HCT116 (cell line): ENCODE measurements at regions not wholly inside any gene's neighbourhood (a gene's known extent, or its start where the extent isn't known, plus 50 kb on each side); places are given as distances from the start of the nearest gene placed in this dataset.

Source experiments
- ATAC-seq: fragments of 200-7000 bp; cut with Tn5 transposase; 2 replicates; pipeline ENCODE4 v1.9.1; 2020; ENCODE audit warnings: mild to moderate bottlenecking, moderate library complexity
- BruUV-seq: library from RNA; stranded (reverse); fragments of 400-500 nt; replicated peaks from 2 replicates; lab custom pipeline; 2021; lab: Mats Ljungman, UMichigan
- CTCF ChIA-PET: fragments of 300-600 bp; sonication (Branson Sonifier 250); formaldehyde crosslinking; loops from one replicate; lab custom pipeline; 2021; ENCODE audit warnings: antibody characterized with exemption; lab: Charles Lee
- POLR2A ChIA-PET: fragments of 300-600, 350-600 bp; sonication (Branson Sonifier 250); formaldehyde crosslinking; loops from one replicate; lab custom pipeline; 2021; ENCODE audit warnings: antibody characterized with exemption; lab: Charles Lee
- RAD21 ChIA-PET, 2 experiments: fragments of 300-600 bp; sonication (Branson Sonifier 250); formaldehyde crosslinking; loops; one replicate each; lab custom pipeline; 2023; ENCODE audit warnings: low total read pairs in 2 of 2; ENCODE audit not compliant: uncharacterized antibody in 2 of 2, unreplicated experiment in 2 of 2, low non-redundant PET in 1 of 2; lab: Charles Lee
- DNase-seq: peaks from one replicate; pipeline ENCODE4 v3.0.0-alpha.2; 2010; ENCODE audit warnings: low read depth, low spot score
- H2AFZ ChIP-seq: fragments of 200-600 bp; shearing (Covaris generic), sonication (generic); 2 replicates; pipeline ENCODE4 v1.6.1; 2017; ENCODE audit warnings: low read depth, mixed run types, mixed read lengths, antibody characterized with exemption, low read length; ENCODE audit not compliant: poor library complexity, severe bottlenecking
- H3K27ac ChIP-seq: 2 replicates; pipeline ENCODE4 v1.5.1; 2012; ENCODE audit warnings: low read depth, low read length
- H3K27me3 ChIP-seq: fragments of 200-600 bp; sonication (generic); 2 replicates; pipeline ENCODE4 v1.6.1; 2016; ENCODE audit warnings: mixed run types, low read length, mixed read lengths; ENCODE audit not compliant: insufficient read depth
- H3K36me3 ChIP-seq, 2 experiments: fragments of 200-500 bp in 1 of 2; fragments of 200-600 bp in 1 of 2; sonication (Bioruptor generic) in 1 of 2; sonication (generic) in 1 of 2; 2 replicates each; pipeline versions ENCODE4 v1.5.1 to v1.6.1; 2014 to 2016; ENCODE audit warnings: low read length in 2 of 2, inconsistent platforms in 1 of 2, mixed read lengths in 1 of 2, mixed run types in 1 of 2; ENCODE audit not compliant: insufficient read depth in 2 of 2, control insufficient read depth in 1 of 2
- H3K4me1 ChIP-seq, 2 experiments: fragments of 200-600 bp in 1 of 2; sonication (generic) in 1 of 2; 2 replicates each; pipeline versions ENCODE4 v1.5.1 to v1.6.1; 2012 to 2017; ENCODE audit warnings: low read length in 2 of 2, inconsistent platforms in 1 of 2, mild to moderate bottlenecking in 1 of 2, mixed read lengths in 1 of 2, mixed run types in 1 of 2, moderate library complexity in 1 of 2; ENCODE audit not compliant: insufficient read depth in 2 of 2, control insufficient read depth in 1 of 2
- H3K4me2 ChIP-seq: fragments of 200-600 bp; sonication (generic); 2 replicates; pipeline ENCODE4 v1.6.1; 2017; ENCODE audit warnings: mixed run types, low read length, mixed read lengths
- H3K4me3 ChIP-seq, 2 experiments: fragments of 200-600 bp in 1 of 2; sonication (generic) in 1 of 2; replicated peaks in 1 of 2; 2 replicates each; pipeline ENCODE4 v1.5.1; 2011 to 2016; ENCODE audit warnings: low read length in 2 of 2, control low read depth in 1 of 2, low read depth in 1 of 2, mild to moderate bottlenecking in 1 of 2, mixed read lengths in 1 of 2, mixed run types in 1 of 2
- H3K79me2 ChIP-seq: fragments of 200-600 bp; sonication (generic); 2 replicates; pipeline ENCODE4 v1.6.1; 2017; ENCODE audit warnings: mild to moderate bottlenecking, mixed run types, low read length, moderate library complexity, mixed read lengths; ENCODE audit not compliant: insufficient read depth
- H3K9ac ChIP-seq: fragments of 200-600 bp; sonication (generic); 2 replicates; pipeline ENCODE4 v1.6.1; 2016; ENCODE audit warnings: low read length, mixed read lengths
- H3K9me2 ChIP-seq: fragments of 200-600 bp; sonication (generic), shearing (Covaris generic); 2 replicates; pipeline ENCODE4 v1.6.1; 2017; ENCODE audit warnings: mixed run types, mild to moderate bottlenecking, moderate library complexity; ENCODE audit not compliant: insufficient read depth
- H3K9me3 ChIP-seq, 2 experiments: fragments of 200-500 bp in 1 of 2; fragments of 200-600 bp in 1 of 2; sonication (Bioruptor generic) in 1 of 2; sonication (generic) in 1 of 2; 2 replicates each; pipeline ENCODE4 v1.6.1; 2014 to 2017; ENCODE audit warnings: low read length in 2 of 2, mixed read lengths in 2 of 2, inconsistent platforms in 1 of 2, low read depth in 1 of 2, mild to moderate bottlenecking in 1 of 2, mixed run types in 1 of 2, moderate library complexity in 1 of 2; ENCODE audit not compliant: control insufficient read depth in 1 of 2, insufficient read depth in 1 of 2
- H4K20me1 ChIP-seq: fragments of 200-600 bp; sonication (generic), shearing (Covaris generic); 2 replicates; pipeline ENCODE4 v1.6.1; 2017; ENCODE audit warnings: mixed run types, mild to moderate bottlenecking, moderate library complexity; ENCODE audit not compliant: insufficient read depth
- CBX3 ChIP-seq: IDR thresholded peaks from 2 replicates; pipeline ENCODE4 v1.6.1; 2012; ENCODE audit warnings: low read depth
- EGR1 ChIP-seq: IDR thresholded peaks from 2 replicates; pipeline ENCODE4 v1.6.1; 2012; ENCODE audit warnings: low read depth
- ELF1 ChIP-seq: IDR thresholded peaks from 2 replicates; pipeline ENCODE4 v1.6.1; 2012; ENCODE audit warnings: low read depth, borderline replicate concordance
- EZH2 ChIP-seq: fragments of 200-600 bp; sonication (generic); IDR thresholded peaks from 2 replicates; pipeline ENCODE4 v1.6.1; 2017; ENCODE audit warnings: antibody characterized with exemption, mixed run types
- EZH2phosphoT487 ChIP-seq: fragments of 200-600 bp; IDR thresholded peaks from 2 replicates; pipeline ENCODE4 v1.6.1; 2018; ENCODE audit warnings: antibody characterized with exemption, borderline replicate concordance
- FOSL1 ChIP-seq: IDR thresholded peaks from 2 replicates; pipeline ENCODE4 v1.6.1; 2012; ENCODE audit warnings: low read depth
- JUND ChIP-seq: IDR thresholded peaks from 2 replicates; pipeline ENCODE4 v1.6.1; 2012
- SIN3A ChIP-seq: IDR thresholded peaks from 2 replicates; pipeline ENCODE4 v1.6.1; 2012; ENCODE audit warnings: low read depth
- SP1 ChIP-seq: IDR thresholded peaks from 2 replicates; pipeline ENCODE4 v1.6.1; 2012; ENCODE audit warnings: low read depth
- YY1 ChIP-seq: IDR thresholded peaks from 2 replicates; pipeline ENCODE4 v1.6.1; 2011; ENCODE audit warnings: low read length, low read depth, moderate library complexity, mild to moderate bottlenecking; ENCODE audit not compliant: insufficient replicate concordance; ENCODE audit errors: extremely low read depth
- ZFX ChIP-seq: fragments of 450-650 bp; IDR thresholded peaks from 2 replicates; pipeline ENCODE4 v1.6.1; 2017
- ZNF274 ChIP-seq: fragments of 200-500 bp; sonication (Bioruptor generic); IDR thresholded peaks from 2 replicates; pipeline ENCODE4 v1.6.1; 2014; ENCODE audit warnings: mild to moderate bottlenecking, low read depth, low read length, inconsistent platforms
- intact Hi-C: fragments of 100-400 bp; cut with micrococcal nuclease; formaldehyde crosslinking; loops from 2 replicates; pipeline ENCODE4 v1.10.0; 2022
- TF ChIP-seq, protein P1 (sequence below): IDR thresholded peaks from 2 replicates; pipeline ENCODE4 v1.6.1; 2012; ENCODE audit warnings: low read depth
- TF ChIP-seq, protein P2 (sequence below), 3 experiments: fragments of 200-600 bp in 1 of 3; sonication (generic) in 1 of 3; IDR thresholded peaks in 2 of 3; conservative IDR thresholded peaks in 1 of 3; 2 replicates each; pipeline ENCODE4 v1.5.1; 2012 to 2017; ENCODE audit warnings: low read depth in 2 of 3, low read length in 2 of 3, antibody characterized with exemption in 1 of 3, borderline replicate concordance in 1 of 3, control low read depth in 1 of 3, mild to moderate bottlenecking in 1 of 3, mixed read lengths in 1 of 3, mixed run types in 1 of 3, moderate library complexity in 1 of 3; ENCODE audit not compliant: insufficient read depth in 1 of 3
- TF ChIP-seq, protein P3 (sequence below): IDR thresholded peaks from 2 replicates; pipeline ENCODE4 v1.6.1; 2012
- TF ChIP-seq, protein P4 (sequence below): IDR thresholded peaks from 2 replicates; pipeline ENCODE4 v1.6.1; 2012

DNA sequence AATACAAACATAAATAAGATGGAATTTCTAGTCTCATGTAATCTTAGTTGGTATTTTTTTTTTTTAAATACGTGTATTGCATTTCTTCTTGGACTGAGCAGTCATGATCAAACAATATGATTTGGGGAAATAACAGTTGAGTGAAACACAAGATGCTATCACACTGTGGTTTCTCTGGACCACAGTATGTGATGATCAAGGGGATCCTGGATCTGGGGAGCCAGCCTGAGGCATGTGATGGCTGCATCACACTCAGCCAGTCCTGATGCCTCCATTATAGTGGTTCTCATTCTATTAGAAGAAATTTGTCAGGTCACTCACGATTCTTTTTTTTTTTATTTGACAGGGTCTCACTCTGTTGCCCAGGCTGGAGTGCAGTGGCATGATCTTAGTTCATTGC, 495.9 kb upstream of the POT1 start:
- intact Hi-C loops = no loop called here
- Histone ChIP-seq H3K27me3 (no peaks in the 10 kb centered on the region), H2AFZ (no peak overlapping the region), H3K4me2 (no peak overlapping the region), H3K36me3 (no peaks in the 10 kb centered on the region), H4K20me1 (no peaks in the 10 kb centered on the region)
- no peak for ATAC-seq
- POLR2A ChIA-PET = no interaction called here
- DNase-seq = no peak
- no peak for TF ChIP-seq FOSL1
- no peak for TF ChIP-seq CBX3
- TF ChIP-seq, protein P1, sequence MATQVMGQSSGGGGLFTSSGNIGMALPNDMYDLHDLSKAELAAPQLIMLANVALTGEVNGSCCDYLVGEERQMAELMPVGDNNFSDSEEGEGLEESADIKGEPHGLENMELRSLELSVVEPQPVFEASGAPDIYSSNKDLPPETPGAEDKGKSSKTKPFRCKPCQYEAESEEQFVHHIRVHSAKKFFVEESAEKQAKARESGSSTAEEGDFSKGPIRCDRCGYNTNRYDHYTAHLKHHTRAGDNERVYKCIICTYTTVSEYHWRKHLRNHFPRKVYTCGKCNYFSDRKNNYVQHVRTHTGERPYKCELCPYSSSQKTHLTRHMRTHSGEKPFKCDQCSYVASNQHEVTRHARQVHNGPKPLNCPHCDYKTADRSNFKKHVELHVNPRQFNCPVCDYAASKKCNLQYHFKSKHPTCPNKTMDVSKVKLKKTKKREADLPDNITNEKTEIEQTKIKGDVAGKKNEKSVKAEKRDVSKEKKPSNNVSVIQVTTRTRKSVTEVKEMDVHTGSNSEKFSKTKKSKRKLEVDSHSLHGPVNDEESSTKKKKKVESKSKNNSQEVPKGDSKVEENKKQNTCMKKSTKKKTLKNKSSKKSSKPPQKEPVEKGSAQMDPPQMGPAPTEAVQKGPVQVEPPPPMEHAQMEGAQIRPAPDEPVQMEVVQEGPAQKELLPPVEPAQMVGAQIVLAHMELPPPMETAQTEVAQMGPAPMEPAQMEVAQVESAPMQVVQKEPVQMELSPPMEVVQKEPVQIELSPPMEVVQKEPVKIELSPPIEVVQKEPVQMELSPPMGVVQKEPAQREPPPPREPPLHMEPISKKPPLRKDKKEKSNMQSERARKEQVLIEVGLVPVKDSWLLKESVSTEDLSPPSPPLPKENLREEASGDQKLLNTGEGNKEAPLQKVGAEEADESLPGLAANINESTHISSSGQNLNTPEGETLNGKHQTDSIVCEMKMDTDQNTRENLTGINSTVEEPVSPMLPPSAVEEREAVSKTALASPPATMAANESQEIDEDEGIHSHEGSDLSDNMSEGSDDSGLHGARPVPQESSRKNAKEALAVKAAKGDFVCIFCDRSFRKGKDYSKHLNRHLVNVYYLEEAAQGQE = no peak
- no peak for TF ChIP-seq EGR1
- no peak for TF ChIP-seq SIN3A
- TF ChIP-seq SP1 = no peak
- TF ChIP-seq ZFX = no peak
- TF ChIP-seq, protein P2, sequence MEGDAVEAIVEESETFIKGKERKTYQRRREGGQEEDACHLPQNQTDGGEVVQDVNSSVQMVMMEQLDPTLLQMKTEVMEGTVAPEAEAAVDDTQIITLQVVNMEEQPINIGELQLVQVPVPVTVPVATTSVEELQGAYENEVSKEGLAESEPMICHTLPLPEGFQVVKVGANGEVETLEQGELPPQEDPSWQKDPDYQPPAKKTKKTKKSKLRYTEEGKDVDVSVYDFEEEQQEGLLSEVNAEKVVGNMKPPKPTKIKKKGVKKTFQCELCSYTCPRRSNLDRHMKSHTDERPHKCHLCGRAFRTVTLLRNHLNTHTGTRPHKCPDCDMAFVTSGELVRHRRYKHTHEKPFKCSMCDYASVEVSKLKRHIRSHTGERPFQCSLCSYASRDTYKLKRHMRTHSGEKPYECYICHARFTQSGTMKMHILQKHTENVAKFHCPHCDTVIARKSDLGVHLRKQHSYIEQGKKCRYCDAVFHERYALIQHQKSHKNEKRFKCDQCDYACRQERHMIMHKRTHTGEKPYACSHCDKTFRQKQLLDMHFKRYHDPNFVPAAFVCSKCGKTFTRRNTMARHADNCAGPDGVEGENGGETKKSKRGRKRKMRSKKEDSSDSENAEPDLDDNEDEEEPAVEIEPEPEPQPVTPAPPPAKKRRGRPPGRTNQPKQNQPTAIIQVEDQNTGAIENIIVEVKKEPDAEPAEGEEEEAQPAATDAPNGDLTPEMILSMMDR (IDR thresholded peaks at IDR 0.05 in 2 of 3, conservative IDR thresholded peaks at IDR 0.05 in 1 of 3; ENCODE audit: borderline replicate concordance in 1 of 3, insufficient read depth in 1 of 3, low read depth in 2 of 3, low read length in 2 of 3) = no peak
- no peak for TF ChIP-seq EZH2
- no peak for TF ChIP-seq ELF1
- no peak for TF ChIP-seq EZH2phosphoT487
- TF ChIP-seq, protein P3, sequence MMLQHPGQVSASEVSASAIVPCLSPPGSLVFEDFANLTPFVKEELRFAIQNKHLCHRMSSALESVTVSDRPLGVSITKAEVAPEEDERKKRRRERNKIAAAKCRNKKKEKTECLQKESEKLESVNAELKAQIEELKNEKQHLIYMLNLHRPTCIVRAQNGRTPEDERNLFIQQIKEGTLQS = no peak
- no peak for TF ChIP-seq YY1
- TF ChIP-seq JUND = no peak
- TF ChIP-seq, protein P4, sequence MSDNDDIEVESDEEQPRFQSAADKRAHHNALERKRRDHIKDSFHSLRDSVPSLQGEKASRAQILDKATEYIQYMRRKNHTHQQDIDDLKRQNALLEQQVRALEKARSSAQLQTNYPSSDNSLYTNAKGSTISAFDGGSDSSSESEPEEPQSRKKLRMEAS = no peak
- TF ChIP-seq ZNF274 = no peak
- TF ChIP-seq, all 23 proteins: peak for 0
- Histone ChIP-seq H3K4me1 (no peaks in the 10 kb centered on the region), H3K4me3 (no peak overlapping the region), H3K9me3 (no peaks in the 10 kb centered on the region), H3K9ac (no peak overlapping the region), H3K27ac (no peak overlapping the region), H3K9me2 (no peaks in the 10 kb centered on the region), H3K79me2 (no peaks in the 10 kb centered on the region)
- no TSS peak for BruUV-seq
- ChIA-PET CTCF (no interaction called here), RAD21 (no interaction called here)
